ENCODE measurements at regions not wholly inside any gene's neighbourhood (a gene's known extent, or its start where the extent isn't known, plus 50 kb on each side); places are given as distances from the start of the nearest gene placed in this dataset.

DNA sequence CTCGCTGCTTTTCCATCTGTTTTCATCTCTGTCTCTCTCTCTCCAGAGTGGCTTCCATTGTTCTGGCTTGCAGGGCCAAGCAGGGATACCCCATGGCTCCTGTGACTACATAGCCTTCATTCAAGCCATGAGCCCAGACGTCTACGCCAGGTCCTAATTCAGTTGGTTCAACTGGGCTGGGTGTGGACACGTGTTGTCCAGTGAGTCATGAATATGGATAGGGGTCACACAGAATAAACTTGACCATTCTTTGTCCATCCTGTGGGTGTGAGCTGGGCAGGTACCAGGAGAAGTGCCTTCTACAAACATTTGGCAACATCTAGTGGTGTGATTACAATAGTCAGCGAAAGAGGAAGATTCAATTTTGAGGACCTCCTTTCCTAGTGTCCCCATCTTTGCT lies 96.9 kb upstream of the ARMC2 start:
- TF ChIP-seq, protein P1, sequence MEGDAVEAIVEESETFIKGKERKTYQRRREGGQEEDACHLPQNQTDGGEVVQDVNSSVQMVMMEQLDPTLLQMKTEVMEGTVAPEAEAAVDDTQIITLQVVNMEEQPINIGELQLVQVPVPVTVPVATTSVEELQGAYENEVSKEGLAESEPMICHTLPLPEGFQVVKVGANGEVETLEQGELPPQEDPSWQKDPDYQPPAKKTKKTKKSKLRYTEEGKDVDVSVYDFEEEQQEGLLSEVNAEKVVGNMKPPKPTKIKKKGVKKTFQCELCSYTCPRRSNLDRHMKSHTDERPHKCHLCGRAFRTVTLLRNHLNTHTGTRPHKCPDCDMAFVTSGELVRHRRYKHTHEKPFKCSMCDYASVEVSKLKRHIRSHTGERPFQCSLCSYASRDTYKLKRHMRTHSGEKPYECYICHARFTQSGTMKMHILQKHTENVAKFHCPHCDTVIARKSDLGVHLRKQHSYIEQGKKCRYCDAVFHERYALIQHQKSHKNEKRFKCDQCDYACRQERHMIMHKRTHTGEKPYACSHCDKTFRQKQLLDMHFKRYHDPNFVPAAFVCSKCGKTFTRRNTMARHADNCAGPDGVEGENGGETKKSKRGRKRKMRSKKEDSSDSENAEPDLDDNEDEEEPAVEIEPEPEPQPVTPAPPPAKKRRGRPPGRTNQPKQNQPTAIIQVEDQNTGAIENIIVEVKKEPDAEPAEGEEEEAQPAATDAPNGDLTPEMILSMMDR (IDR thresholded peaks at IDR 0.05) = no peak
- TF ChIP-seq POLR2AphosphoS5 (IDR thresholded peaks at IDR 0.05) = no peak
